Gastroesophageal sphincter (tissue), 3 donors: ENCODE measurements at regions not wholly inside any gene's neighbourhood (a gene's known extent, or its start where the extent isn't known, plus 50 kb on each side); places are given as distances from the start of the nearest gene placed in this dataset.

Experiments
- CTCF ChIP-seq, 4 experiments: fragments of 200-600 bp in 2 of 4; fragments of 450-650 bp in 2 of 4; sonication (generic) in 1 of 4; IDR thresholded peaks; one replicate each; pipeline ENCODE4 v1.5.1; 2017 to 2019; ENCODE audit warnings: antibody characterized with exemption in 4 of 4, mild to moderate bottlenecking in 2 of 4, moderate library complexity in 2 of 4
- POLR2A ChIP-seq, 2 donors: fragments of 450-650 bp; IDR thresholded peaks; one replicate each; pipeline ENCODE4 v1.6.1; 2017; ENCODE audit warnings: antibody characterized with exemption in 2 of 2, mild to moderate bottlenecking in 2 of 2, moderate library complexity in 1 of 2
- POLR2AphosphoS5 ChIP-seq: sonication (generic); formaldehyde crosslinking; IDR thresholded peaks from one replicate; pipeline ENCODE4 v1.6.1; 2017; ENCODE audit warnings: antibody characterized with exemption

GRCh38 chr1:190754666-190755065 lies 277.0 kb upstream of the BRINP3 start:
- no peak for TF ChIP-seq POLR2A (IDR thresholded peaks at IDR 0.05)
- TF ChIP-seq CTCF (IDR thresholded peaks at IDR 0.05) = no peak
- no peak for TF ChIP-seq POLR2AphosphoS5
